A204.1 (cell line): ENCODE measurements at regions not wholly inside any gene's neighbourhood (a gene's known extent, or its start where the extent isn't known, plus 50 kb on each side); places are given as distances from the start of the nearest gene placed in this dataset.
"Not testable (repeated sequence)": the region's sequence is repeated elsewhere in the genome, so short reads cannot be mapped to it uniquely, and the experiment has no call there.

Source experiments
- FAIRE-seq: peaks from 2 replicates; lab custom pipeline; 2012; peaks lifted over from hg19 to GRCh38; lab: Jason Lieb, UNC

GRCh38 chr5:4019009-4019769 lies 423.6 kb downstream of the IRX1 start:
- FAIRE-seq = no peak

- no peak for FAIRE-seq
These were observed 424.2 kb downstream of the IRX1 start for GRCh38 chr5:4019841-4020240.

GRCh38 chr5:4020400-4020799 lies 424.8 kb downstream of the IRX1 start:
- no peak for FAIRE-seq

- FAIRE-seq = no peak
These were observed 426.5 kb downstream of the IRX1 start for GRCh38 chr5:4022056-4022670.

- no peak for FAIRE-seq
These were observed 427.6 kb downstream of the IRX1 start for GRCh38 chr5:4023091-4023752.

- no peak for FAIRE-seq
These were observed 428.2 kb downstream of the IRX1 start for GRCh38 chr5:4023753-4024335.

GRCh38 chr5:4027088-4027734 lies 431.6 kb downstream of the IRX1 start:
- FAIRE-seq = no peak

- no peak for FAIRE-seq
These were observed 432.8 kb downstream of the IRX1 start for GRCh38 chr5:4028384-4028783.

- FAIRE-seq = not testable (repeated sequence)
These were observed 437.9 kb downstream of the IRX1 start for GRCh38 chr5:4033546-4033945.

- no peak for FAIRE-seq
These were observed 441.2 kb downstream of the IRX1 start for GRCh38 chr5:4036861-4037260.

- FAIRE-seq = no peak
These were observed 443.4 kb downstream of the IRX1 start for GRCh38 chr5:4038994-4039393.

- no peak for FAIRE-seq
These were observed 446.7 kb downstream of the IRX1 start for GRCh38 chr5:4042311-4042710.

- FAIRE-seq = no peak
These were observed 447.5 kb downstream of the IRX1 start for GRCh38 chr5:4043135-4043534.

- FAIRE-seq = no peak
These were observed 449.2 kb downstream of the IRX1 start for GRCh38 chr5:4044881-4045280.

GRCh38 chr5:4048398-4048797 lies 452.8 kb downstream of the IRX1 start:
- no peak for FAIRE-seq

GRCh38 chr5:4050203-4050602 lies 454.6 kb downstream of the IRX1 start:
- FAIRE-seq = no peak

- FAIRE-seq = no peak
These were observed 457.5 kb downstream of the IRX1 start for GRCh38 chr5:4053136-4053535.

GRCh38 chr5:4054092-4054491 lies 458.5 kb downstream of the IRX1 start:
- FAIRE-seq = no peak

- FAIRE-seq = no peak
These were observed 463.3 kb downstream of the IRX1 start for GRCh38 chr5:4058899-4059298.

- no peak for FAIRE-seq
These were observed 470.1 kb downstream of the IRX1 start for GRCh38 chr5:4065472-4066320.

GRCh38 chr5:4068171-4068570 lies 472.5 kb downstream of the IRX1 start:
- FAIRE-seq = no peak

- no peak for FAIRE-seq
These were observed 482.9 kb downstream of the IRX1 start for GRCh38 chr5:4078544-4078943.
